ENCODE measurements at regions not wholly inside any gene's neighbourhood (a gene's known extent, or its start where the extent isn't known, plus 50 kb on each side); places are given as distances from the start of the nearest gene placed in this dataset.

- in situ Hi-C loops (cut with MboI; ENCODE audit: low pct_ligation_motif_present in 1 of 4, low pct_unique_long_range_greater_than_20kb in 1 of 4, low sequenced_read_pairs in 3 of 4): no loop called here
- no peaks in the 10 kb centered on the region for H3K36me3 ChIP-seq
- H3K4me3 ChIP-seq: no peak overlapping the region
- DNase-seq: no peak
- H3K27ac ChIP-seq: no peak overlapping the region
- WGBS, 2 donors (ENCODE audit: low coverage in 1 of 2): 19 to 30% methylated on average over 3 of the region's 3 CpGs
- H3K9me3 ChIP-seq: no peaks in the 10 kb centered on the region
- peaks cover 6% of the 10 kb centered on the region for H3K27me3 ChIP-seq
- TF ChIP-seq, protein P1, sequence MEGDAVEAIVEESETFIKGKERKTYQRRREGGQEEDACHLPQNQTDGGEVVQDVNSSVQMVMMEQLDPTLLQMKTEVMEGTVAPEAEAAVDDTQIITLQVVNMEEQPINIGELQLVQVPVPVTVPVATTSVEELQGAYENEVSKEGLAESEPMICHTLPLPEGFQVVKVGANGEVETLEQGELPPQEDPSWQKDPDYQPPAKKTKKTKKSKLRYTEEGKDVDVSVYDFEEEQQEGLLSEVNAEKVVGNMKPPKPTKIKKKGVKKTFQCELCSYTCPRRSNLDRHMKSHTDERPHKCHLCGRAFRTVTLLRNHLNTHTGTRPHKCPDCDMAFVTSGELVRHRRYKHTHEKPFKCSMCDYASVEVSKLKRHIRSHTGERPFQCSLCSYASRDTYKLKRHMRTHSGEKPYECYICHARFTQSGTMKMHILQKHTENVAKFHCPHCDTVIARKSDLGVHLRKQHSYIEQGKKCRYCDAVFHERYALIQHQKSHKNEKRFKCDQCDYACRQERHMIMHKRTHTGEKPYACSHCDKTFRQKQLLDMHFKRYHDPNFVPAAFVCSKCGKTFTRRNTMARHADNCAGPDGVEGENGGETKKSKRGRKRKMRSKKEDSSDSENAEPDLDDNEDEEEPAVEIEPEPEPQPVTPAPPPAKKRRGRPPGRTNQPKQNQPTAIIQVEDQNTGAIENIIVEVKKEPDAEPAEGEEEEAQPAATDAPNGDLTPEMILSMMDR (IDR thresholded peaks at IDR 0.05): peak; percentile 45 to 60 (median 53)
- TF ChIP-seq POLR2AphosphoS5 (IDR thresholded peaks at IDR 0.05): no peak
- intact Hi-C loops (cut with DNase I; ENCODE audit: low total_unique reads): no loop called here
- no peaks in the 10 kb centered on the region for H3K4me1 ChIP-seq
Measured at GRCh38 chr1:90114521-90115141, 119.7 kb downstream of the ZNF326 start.

DNA sequence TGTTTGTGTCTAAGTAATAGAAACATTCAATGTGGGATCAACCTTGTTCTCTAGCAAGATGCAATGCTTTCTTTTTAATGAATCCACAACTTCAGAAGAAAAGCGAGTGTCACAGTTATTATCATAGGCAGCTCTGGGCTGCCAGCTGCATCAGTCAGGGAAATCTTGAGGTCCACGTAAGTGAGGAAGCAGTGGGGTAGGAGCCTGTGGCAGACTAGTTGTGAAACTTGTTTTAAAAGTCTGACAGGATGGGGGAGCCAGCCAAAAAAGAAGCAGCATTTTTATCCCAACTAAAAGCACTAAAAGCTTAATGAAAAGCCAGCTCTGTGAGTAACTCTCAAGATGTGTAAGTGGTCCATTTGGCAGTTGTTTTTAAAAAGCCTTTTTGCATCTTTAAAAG lies 113.1 kb downstream of the ZNF326 start:
- H3K36me3 ChIP-seq: no peaks in the 10 kb centered on the region
- TF ChIP-seq, protein P1 (IDR thresholded peaks at IDR 0.05): no peak
- TF ChIP-seq POLR2AphosphoS5 (IDR thresholded peaks at IDR 0.05) (no peak), POLR2A (IDR thresholded peaks at IDR 0.05) (no peak), EP300 (IDR thresholded peaks at IDR 0.05; ENCODE audit: low read depth) (no peak)
- H3K27me3 ChIP-seq: peaks cover 24% of the 10 kb centered on the region
- no peak overlapping the region for H3K4me3 ChIP-seq
- H3K4me1 ChIP-seq: no peaks in the 10 kb centered on the region
- no peak overlapping the region for H3K27ac ChIP-seq
- WGBS, 2 donors (ENCODE audit: low coverage in 1 of 2): 56 to 57% methylated on average over 2 of the region's 2 CpGs
- intact Hi-C loops (cut with DNase I; ENCODE audit: low total_unique reads): no loop called here
- in situ Hi-C loops (cut with MboI; ENCODE audit: low pct_ligation_motif_present in 1 of 4, low pct_unique_long_range_greater_than_20kb in 1 of 4, low sequenced_read_pairs in 3 of 4): no loop called here
- no peaks in the 10 kb centered on the region for H3K9me3 ChIP-seq
- DNase-seq: no peak

- Histone ChIP-seq H3K27ac (no peak overlapping the region), H3K27me3 (peaks cover 24% of the 10 kb centered on the region), H3K4me3 (no peak overlapping the region), H3K36me3 (no peaks in the 10 kb centered on the region), H3K9me3 (no peaks in the 10 kb centered on the region), H3K4me1 (no peaks in the 10 kb centered on the region)
- WGBS, 2 donors (ENCODE audit: low coverage in 1 of 2): 55 to 80% methylated on average over 4 of the region's 4 CpGs
- in situ Hi-C loops (cut with MboI; ENCODE audit: low pct_ligation_motif_present in 1 of 4, low pct_unique_long_range_greater_than_20kb in 1 of 4, low sequenced_read_pairs in 3 of 4) (no loop called here), intact Hi-C loops (cut with DNase I; ENCODE audit: low total_unique reads) (no loop called here)
- TF ChIP-seq POLR2AphosphoS5 (IDR thresholded peaks at IDR 0.05) (no peak), EP300 (IDR thresholded peaks at IDR 0.05; ENCODE audit: low read depth) (no peak), POLR2A (IDR thresholded peaks at IDR 0.05) (no peak)
- TF ChIP-seq, protein P1 (IDR thresholded peaks at IDR 0.05): no peak
- DNase-seq: no peak
Measured at GRCh38 chr1:90106311-90106710, 111.4 kb downstream of the ZNF326 start.

GRCh38 chr1:90104941-90105538 lies 110.1 kb downstream of the ZNF326 start:
- no peak for TF ChIP-seq POLR2A (IDR thresholded peaks at IDR 0.05)
- TF ChIP-seq, protein P1 (IDR thresholded peaks at IDR 0.05): no peak
- TF ChIP-seq POLR2AphosphoS5 (IDR thresholded peaks at IDR 0.05): no peak
- no peak for TF ChIP-seq EP300 (IDR thresholded peaks at IDR 0.05; ENCODE audit: low read depth)

More at GRCh38 chr1:90104941-90105538, 110.1 kb downstream of the ZNF326 start:
- Histone ChIP-seq H3K4me3 (no peak overlapping the region), H3K4me1 (no peaks in the 10 kb centered on the region), H3K27ac (no peak overlapping the region), H3K9me3 (no peaks in the 10 kb centered on the region), H3K36me3 (no peaks in the 10 kb centered on the region), H3K27me3 (peaks cover 22% of the 10 kb centered on the region)
- in situ Hi-C loops (cut with MboI; ENCODE audit: low pct_ligation_motif_present in 1 of 4, low pct_unique_long_range_greater_than_20kb in 1 of 4, low sequenced_read_pairs in 3 of 4) (no loop called here), intact Hi-C loops (cut with DNase I; ENCODE audit: low total_unique reads) (no loop called here)
- DNase-seq: no peak
- WGBS, 2 donors (ENCODE audit: low coverage in 1 of 2): 72 to 90% methylated on average over 5 to 15 of the region's 15 CpGs

Data from transverse colon (tissue), 4 donors.